ENCODE measurements at regions not wholly inside any gene's neighbourhood (a gene's known extent, or its start where the extent isn't known, plus 50 kb on each side); places are given as distances from the start of the nearest gene placed in this dataset.

GRCh38 chr2:172204309-172204708 is 101.6 kb upstream of the DLX2 start:
- no peak for DNase-seq (ENCODE audit: low read depth in 2 of 2)

DNA sequence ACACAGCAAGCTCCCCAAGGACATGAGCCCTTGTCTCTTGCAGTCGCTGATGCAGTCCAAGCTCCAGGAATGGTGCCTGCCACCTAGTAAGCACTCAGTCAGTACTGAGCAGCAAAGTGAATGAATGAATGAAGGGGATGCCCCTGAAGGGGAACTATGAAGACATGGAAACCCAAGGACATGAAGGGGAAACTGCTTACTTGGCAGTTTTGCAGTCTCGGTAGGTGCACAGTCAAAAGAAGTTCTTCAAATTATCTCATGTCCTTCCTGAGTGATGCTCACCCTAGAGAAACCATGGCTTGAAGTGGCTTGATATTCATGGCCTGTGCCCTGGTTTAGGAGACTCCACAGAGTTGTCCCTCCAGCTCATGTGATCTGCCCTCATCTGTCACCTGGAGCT is 102.1 kb upstream of the DLX2 start:
- no peak for DNase-seq (ENCODE audit: low read depth in 2 of 2)

GRCh38 chr2:172205292-172205691 is 102.6 kb upstream of the DLX2 start:
- no peak for DNase-seq (ENCODE audit: low read depth in 2 of 2)

DNA sequence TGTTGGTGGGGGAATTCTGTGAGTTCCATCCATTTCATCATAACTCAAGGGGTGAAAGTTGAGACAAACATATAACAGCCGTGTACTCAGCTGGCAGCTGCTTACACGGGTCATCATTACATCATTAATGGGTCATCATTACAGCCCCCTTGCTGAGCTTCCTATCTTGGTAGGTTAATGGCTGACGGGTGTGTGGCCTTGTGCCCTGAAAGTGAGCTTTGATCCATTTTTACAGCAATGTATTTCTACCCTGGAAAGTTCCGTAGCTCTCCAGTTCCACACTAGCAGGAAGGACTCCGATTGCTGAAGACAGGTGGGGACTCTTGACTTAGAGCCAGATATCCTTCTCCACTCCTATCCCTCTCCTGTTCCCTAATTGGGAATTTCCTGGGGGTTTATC is 105.2 kb upstream of the DLX2 start:
- no peak for DNase-seq (ENCODE audit: low read depth in 2 of 2)

DNA sequence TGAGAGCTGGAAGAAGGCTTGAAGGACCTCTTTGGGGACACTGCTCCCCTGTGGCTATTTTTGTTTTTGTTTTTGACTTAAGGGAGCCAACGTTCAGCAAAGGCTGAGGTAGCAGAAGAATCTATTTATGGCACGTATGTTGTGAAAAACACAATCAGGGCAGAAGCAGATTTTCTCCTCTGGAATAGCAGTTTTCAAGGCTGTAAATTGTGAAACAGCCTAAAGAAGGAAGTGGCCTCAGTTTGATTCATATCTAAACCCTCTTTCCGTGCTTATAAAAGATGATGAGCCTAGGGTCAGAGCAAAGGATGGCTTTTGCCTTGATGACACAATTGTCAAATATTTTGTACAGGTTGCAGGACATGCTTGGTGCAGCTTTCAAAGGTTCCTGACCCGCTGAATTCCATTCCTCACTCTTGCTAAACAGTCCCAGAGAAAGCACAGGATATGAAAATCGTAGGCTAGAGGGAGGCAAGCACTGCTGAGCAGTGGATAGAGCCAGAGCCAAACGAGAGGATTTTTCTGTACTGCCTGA is 106.2 kb upstream of the DLX2 start:
- DNase-seq (ENCODE audit: low read depth in 2 of 2): no peak

DNA sequence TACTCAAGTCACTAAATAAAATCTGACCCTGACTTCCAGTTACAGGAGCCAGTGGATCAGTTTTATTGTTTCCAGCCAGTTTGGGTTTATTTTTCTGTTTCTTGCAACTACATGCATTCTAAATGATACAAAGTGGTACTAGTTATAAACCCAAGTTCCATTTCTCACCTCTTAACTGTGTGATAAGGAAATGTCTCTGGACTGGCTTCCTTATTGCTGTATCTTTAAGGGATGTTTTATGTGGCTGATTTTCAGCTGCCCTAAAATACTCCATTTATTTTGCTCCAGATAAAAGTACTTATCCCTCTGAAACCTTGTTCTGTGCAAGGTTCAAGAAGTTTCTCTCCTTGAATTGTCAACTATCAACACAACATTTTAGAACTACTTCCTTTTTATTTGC is 107.9 kb upstream of the DLX2 start:
- DNase-seq (ENCODE audit: low read depth in 2 of 2): no peak

DNA sequence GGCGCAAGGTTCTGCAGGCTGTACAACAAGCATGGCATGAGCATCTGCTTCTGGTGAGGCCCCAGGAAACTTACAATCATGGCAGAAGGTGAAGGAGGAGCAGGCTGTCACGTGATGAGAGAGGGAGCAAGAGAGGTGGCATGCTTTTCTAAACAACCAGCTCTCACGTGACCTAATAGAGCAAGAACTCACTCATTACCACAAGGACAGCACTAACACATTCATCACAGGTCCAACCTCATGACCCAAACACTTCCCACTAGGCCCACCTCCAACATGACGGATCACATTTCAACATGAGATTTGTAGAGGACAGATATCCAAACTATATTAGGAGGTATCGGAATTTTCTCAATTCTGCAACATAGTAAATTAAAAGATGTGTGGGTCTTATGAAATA is 108.8 kb upstream of the DLX2 start:
- no peak for DNase-seq (ENCODE audit: low read depth in 2 of 2)

- DNase-seq (ENCODE audit: low read depth in 2 of 2): no peak
Measured at GRCh38 chr2:172213116-172213860, 110.6 kb upstream of the DLX2 start.

- no peak for DNase-seq (ENCODE audit: low read depth in 2 of 2)
Measured at GRCh38 chr2:172214252-172214651, 111.6 kb upstream of the DLX2 start.

GRCh38 chr2:172215172-172215935 is 112.7 kb upstream of the DLX2 start:
- no peak for DNase-seq (ENCODE audit: low read depth in 2 of 2)

- no peak for DNase-seq (ENCODE audit: low read depth in 2 of 2)
Measured at GRCh38 chr2:172215936-172216335, 113.2 kb upstream of the DLX2 start.

GRCh38 chr2:172216477-172216876 is 113.8 kb upstream of the DLX2 start:
- DNase-seq (ENCODE audit: low read depth in 2 of 2): no peak

DNA sequence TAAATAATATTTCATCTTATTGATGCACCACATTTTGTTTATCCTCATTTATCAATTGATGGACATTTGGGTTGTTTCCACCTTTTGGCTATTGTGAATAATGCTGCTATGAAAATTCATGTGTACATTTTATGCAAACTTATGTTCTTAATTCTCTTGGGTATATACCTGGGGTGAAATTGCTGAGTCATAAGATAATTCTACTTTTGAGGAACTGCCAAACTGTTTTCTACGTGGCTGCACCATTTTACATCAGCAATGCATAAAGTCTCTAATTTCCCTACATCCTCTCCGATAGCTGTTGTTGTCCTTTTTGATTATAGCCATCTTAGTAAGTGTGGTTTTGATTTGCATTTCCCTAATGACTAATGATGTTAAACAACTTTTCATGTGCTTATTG is 116.5 kb upstream of the DLX2 start:
- DNase-seq (ENCODE audit: low read depth in 2 of 2): no peak

GRCh38 chr2:172220121-172220520 is 117.4 kb upstream of the DLX2 start:
- DNase-seq (ENCODE audit: low read depth in 2 of 2): no peak

DNA sequence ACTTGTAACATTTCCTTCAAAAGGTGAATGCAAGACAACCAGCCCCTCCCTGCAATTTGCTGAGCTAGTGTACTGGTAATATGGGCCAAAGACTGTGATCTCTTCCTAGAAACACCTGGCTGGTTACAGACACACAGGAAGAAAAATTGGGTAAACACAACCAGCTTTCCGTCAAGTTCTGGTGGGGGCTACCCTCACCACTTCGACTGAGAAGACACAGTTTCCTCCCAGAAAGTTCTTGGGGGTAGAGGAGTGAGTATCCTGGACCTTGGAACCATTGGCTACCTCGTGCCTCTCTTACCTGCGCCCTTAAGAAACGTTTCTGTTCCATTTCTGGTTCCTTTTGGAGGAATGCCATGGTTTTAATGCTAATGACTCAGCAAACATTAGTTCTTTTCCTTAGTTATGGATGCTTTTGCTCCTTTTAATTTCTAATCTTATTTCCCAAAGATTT is 120.9 kb upstream of the DLX2 start:
- no peak for DNase-seq (ENCODE audit: low read depth in 2 of 2)

- DNase-seq (ENCODE audit: low read depth in 2 of 2): no peak
Measured at GRCh38 chr2:172225786-172226185, 123.1 kb upstream of the DLX2 start.

DNA sequence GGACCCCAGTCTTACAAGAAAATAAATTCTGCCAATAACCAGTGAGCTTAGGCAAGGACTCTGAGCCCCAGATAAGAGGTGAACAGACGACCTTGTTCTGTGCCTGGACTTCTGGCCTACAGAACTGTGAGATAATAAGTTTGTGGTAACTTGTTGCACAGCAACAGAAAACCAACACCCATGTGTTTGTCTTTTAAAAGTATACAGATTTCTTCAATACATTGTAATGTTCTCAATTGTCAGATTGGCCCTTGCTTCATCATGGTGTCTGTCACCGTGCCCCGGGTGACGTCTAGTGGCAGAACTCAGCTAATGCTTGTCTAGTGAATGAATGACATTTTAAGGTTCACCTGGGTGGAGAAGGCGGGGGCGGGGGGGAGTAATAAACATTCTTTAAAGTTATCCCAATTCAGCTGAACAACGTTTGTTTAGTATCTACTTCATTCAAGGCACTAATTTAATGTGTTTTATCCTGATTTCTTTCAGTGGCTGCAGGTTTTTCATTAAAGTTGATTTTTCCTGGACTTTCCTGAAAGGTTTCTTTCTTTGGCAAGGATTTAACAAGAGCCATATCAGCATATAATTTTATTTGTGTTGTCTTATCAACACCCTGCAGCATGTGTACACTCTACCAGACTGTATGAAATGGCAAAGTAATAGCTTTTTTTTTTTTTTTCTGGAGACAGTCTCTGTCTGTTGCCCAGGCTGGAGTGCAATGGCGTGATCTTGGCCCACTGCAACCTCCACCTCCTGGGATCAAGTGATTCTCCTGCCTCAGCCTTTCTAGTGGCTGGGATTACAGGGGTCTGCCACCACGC is 123.8 kb upstream of the DLX2 start:
- DNase-seq (ENCODE audit: low read depth in 2 of 2): no peak

DNA sequence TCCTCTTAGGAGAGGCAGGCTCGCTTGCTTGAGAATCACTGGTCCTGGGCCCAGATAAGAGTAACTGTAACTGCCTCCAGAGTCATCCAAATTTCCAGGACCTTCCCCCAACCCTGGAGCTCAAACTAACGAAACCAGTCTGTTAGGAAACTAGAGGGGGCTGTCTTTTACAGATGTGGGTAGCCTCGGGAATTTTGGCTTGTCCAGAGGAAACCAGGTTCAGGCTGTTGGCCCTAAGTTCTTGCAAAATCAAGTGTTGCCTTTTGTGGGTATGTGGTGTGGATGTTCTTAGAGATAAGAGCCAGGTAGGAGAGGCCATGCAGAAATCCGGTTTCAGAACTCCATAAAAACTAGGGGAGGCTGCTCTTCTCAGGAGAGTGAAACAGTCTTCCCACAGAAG is 125.0 kb upstream of the DLX2 start:
- no peak for DNase-seq (ENCODE audit: low read depth in 2 of 2)

DNA sequence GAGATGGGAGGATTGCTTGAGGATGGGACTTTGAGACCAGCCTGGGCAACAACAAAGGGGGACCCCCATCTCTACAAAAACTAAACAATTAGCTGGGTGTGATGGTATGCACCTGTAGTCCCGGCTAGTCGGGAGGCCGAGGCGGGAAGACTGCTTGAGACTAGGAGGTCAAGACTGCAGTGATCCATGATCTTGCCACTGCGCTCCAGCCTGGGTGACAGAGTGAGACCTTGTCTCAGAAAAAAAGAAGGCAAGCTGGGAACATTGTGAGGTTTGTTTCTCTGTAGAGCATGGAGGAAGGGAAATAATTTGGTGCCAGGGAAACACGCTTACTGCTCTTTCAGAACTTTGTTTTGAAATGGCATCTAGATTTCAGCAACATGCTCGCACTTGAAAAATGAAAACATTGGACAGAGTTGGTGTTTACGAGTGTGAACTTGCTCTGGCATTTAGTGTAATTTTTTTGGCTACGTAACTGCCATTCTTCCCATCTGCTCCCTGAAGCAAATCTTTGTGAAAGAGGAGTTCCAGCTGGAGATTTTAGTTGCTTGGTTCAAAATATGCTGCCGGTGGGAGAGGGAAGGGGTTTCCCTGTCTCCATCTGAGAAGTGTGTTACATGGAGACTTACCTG is 125.6 kb upstream of the DLX2 start:
- no peak for DNase-seq (ENCODE audit: low read depth in 2 of 2)

DNA sequence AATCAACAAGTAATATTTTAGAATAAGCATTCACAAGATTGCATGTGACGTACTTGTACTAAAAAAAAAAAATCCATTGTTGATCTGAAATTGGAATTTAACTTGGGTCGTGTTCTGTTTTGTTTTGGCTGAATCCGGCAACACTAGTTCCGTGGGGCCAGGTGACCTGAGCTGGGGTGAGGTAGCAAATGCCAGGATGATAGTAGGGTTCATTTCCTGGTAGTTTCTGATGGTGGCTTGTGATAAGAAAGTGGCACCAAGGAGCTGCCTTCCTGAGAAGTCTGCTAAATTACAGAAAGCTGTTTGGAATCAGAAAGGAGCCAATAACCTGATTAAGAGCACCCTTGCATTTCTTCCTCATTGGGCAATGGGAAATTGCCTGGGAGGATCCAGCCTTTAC is 126.4 kb upstream of the DLX2 start:
- DNase-seq (ENCODE audit: low read depth in 2 of 2): no peak

GRCh38 chr2:172230332-172230888 is 127.7 kb upstream of the DLX2 start:
- DNase-seq (ENCODE audit: low read depth in 2 of 2): no peak
